ENCODE measurements at regions not wholly inside any gene's neighbourhood (a gene's known extent, or its start where the extent isn't known, plus 50 kb on each side); places are given as distances from the start of the nearest gene placed in this dataset.

DNA sequence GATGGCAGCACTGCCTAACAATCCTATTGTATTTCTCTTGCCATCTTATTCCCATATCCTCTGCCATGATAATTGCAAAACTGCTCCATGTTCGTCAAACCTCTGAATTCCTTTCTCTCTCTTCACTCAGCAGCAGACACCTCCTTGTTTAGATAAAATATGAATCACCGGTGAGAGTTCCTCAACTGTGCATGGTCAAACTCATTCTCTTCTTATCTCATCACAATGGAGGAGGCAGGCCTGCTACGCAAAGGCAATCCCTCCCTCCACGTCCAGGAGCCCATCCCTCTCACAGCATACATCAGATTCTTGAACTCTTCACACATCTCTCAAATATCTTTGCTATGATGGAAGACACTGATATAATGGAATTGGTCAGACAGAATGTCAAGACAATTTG, 90.1 kb upstream of the DAAM1 start:
- Mint-ChIP-seq H3K36me3 (no peaks in the 10 kb centered on the region), H3K27me3 (peaks cover 5 to 8% of the 10 kb centered on the region in 2 donors), H3K4me1 (no peaks in the 10 kb centered on the region), H3K4me3 (no peak overlapping the region), H3K9me3 (no peaks in the 10 kb centered on the region), H3K27ac (no peak overlapping the region)
- DNase-seq, result no peak
- ATAC-seq (replicated peaks), result no peak

DNA sequence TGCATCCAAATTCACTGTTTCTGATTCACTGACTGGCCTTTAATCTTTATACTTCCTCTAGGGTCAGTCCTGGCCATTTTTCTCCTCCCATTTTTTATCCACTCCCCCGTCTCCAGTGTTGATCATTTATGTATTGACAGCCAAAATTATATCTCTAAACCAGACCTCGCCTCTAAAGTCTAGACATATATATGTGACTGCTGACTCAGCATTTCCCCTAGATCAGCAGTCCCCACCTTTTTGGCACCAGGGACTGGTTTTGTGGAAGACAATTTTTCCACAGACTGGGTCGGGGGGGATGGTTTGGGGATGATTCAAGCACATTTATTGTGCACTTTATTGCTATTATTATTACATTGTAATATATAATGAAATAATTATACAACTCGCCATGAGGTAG, 88.3 kb upstream of the DAAM1 start:
- DNase-seq (no peak), ATAC-seq (replicated peaks) (no peak)
- Mint-ChIP-seq H3K4me3 (no peak overlapping the region), H3K4me1 (no peaks in the 10 kb centered on the region), H3K9me3 (no peaks in the 10 kb centered on the region), H3K36me3 (no peaks in the 10 kb centered on the region), H3K27ac (no peak overlapping the region), H3K27me3 (peaks cover 5 to 7% of the 10 kb centered on the region in 2 donors)

DNA sequence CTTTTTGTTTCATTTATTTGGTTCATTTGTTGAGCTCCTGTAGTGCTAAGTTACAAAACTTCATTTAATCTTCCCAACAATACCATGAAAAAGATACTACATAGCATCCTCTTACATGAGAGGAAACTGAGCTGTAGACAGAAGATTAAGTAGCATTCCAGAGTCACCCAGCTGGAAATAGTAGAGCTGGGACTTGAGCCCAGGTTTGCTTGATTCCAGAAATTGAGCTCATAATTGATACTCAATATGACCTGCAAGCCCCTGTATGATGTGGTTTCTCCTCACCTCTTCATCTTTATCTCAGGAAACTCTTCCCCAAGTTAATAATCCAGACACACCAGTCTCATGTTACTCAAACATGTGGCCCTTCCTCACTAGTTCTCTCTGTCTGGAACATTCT, 87.0 kb upstream of the DAAM1 start:
- Mint-ChIP-seq H3K36me3 (no peaks in the 10 kb centered on the region), H3K4me1 (peaks cover 0 to 1% of the 10 kb centered on the region in 2 donors), H3K27ac (no peak overlapping the region), H3K9me3 (peaks cover 0 to under 1% of the 10 kb centered on the region in 2 donors), H3K4me3 (no peak overlapping the region), H3K27me3 (peaks cover 5 to 8% of the 10 kb centered on the region in 2 donors)
- DNase-seq (no peak), ATAC-seq (replicated peaks) (no peak)

DNA sequence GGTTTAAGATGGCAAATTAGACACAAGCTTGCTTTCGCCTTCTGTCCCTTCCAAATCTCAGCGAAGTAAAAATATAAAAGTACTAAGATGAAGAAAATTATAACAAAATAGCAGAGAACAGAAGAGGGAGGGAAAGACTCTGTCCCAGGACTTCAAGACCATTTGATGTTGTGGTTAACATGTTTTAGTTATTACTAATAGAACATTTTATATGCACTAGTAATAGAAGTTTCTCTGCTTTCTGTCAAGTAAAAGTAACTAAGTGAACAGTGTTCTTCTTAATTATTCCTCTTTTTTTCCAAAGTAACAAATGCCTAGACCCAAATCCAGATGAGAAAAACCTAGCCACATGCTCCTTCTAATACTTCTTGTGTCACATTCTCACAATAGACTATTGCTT, 85.1 kb upstream of the DAAM1 start:
- peaks cover 0 to 8% of the 10 kb centered on the region in 2 donors for H3K9me3 Mint-ChIP-seq
- ATAC-seq (replicated peaks), result no peak

DNA sequence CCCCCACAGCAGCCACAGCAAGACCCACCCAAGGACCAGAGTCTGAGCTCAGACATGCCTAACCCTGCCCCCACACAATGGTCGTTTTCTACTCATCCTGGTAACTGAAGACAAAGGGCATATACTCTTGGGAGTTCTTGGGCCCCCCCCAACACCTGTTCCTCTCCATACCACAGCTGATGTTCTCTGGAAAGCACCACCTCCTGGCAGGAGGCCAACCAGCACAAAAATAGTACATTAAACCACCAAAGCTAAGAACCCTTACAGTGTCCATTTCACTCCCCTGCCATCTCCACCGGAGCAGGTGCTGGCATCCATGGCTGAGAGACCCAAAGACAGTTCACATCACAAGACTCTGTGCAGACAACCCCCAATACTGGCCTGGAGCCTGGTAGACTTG, 80.6 kb upstream of the DAAM1 start:
- peaks cover 6 to 21% of the 10 kb centered on the region in 2 donors for H3K4me1 Mint-ChIP-seq
- peaks cover 5 to 7% of the 10 kb centered on the region in 2 donors for H3K36me3 Mint-ChIP-seq
- ATAC-seq (replicated peaks) (peak; percentile 92 to 93), DNase-seq (peak; percentile 53)
- H3K27ac Mint-ChIP-seq, result peak overlapping the region; percentile 20
- peaks cover 0 to 8% of the 10 kb centered on the region in 2 donors for H3K9me3 Mint-ChIP-seq
- H3K27me3 Mint-ChIP-seq, result peaks cover 0 to 13% of the 10 kb centered on the region in 2 donors
- peak overlapping the region in 1 of 2 donors; percentile 22 for H3K4me3 Mint-ChIP-seq

More for the DNA sequence above, 85.1 kb upstream of the DAAM1 start:
- H3K4me3 Mint-ChIP-seq, result no peak overlapping the region
- peaks cover 5 to 14% of the 10 kb centered on the region in 2 donors for H3K27me3 Mint-ChIP-seq
- peaks cover 5 to 7% of the 10 kb centered on the region in 2 donors for H3K36me3 Mint-ChIP-seq
- H3K27ac Mint-ChIP-seq, result no peak overlapping the region
- DNase-seq, result no peak
- H3K4me1 Mint-ChIP-seq, result peaks cover 6 to 19% of the 10 kb centered on the region in 2 donors

DNA sequence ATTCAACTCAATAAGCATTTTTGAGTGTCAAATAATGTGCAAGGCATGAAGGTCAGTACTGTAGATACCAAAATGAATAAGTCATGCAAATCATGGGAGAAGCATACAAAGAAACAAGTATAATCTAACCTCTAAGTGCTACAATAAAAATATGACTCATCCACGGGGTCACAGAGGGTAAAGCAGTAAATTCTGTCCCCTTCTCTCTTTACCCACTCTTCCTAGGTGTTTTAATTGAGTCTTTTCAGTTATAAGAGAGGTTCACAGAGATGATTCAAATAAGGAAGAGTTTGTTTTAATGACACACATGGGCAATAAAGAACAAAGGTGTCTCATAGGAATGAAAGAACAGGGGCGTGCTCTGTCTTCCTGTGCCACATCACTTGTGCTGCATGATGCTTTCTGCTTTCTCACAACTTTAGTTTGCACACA, 71.5 kb upstream of the DAAM1 start:
- H3K27me3 Mint-ChIP-seq, result no peaks in the 10 kb centered on the region
- DNase-seq (no peak), ATAC-seq (replicated peaks) (no peak)
- H3K27ac Mint-ChIP-seq, result no peak overlapping the region
- no peaks in the 10 kb centered on the region for H3K36me3 Mint-ChIP-seq
- H3K4me3 Mint-ChIP-seq, result no peak overlapping the region
- H3K9me3 Mint-ChIP-seq, result no peaks in the 10 kb centered on the region
- H3K4me1 Mint-ChIP-seq, result no peaks in the 10 kb centered on the region

DNA sequence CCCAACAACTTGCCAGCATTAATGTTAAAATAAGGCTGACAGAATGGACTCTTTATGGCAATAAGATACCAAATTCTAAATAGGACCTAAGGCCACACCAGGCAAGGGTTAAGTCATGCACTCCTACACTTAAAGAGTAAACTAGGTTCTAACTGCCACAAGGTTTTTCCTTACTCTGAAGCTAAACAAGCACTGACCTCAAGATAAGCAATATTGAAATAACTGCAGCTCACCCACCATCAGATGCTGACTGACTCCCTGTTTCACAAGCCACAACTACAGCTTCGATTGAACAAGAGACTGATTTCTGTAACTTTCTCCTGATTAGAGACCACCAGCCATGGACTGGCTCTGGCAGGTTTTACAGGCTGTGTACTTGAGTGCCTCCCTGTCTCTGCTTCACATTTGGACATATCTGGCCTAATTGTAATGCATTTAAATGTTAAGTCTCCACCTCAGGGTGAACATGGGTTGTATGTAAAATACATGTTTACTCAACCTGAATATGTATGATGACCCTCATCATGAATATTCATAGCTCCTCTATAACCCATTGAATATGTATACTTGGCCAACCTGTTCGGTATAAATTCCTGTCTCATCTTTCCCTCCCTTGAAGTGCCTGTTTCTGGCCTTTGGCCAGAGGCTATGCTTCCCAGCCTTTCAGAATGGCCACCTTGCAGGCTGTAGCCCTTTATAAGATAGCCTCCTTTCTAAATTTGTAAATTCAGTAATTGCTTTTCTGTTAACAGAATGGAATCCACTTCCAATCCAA, 70.5 kb upstream of the DAAM1 start:
- Mint-ChIP-seq H3K4me3 (no peak overlapping the region), H3K36me3 (no peaks in the 10 kb centered on the region), H3K9me3 (no peaks in the 10 kb centered on the region), H3K4me1 (no peaks in the 10 kb centered on the region), H3K27me3 (no peaks in the 10 kb centered on the region), H3K27ac (no peak overlapping the region)
- ATAC-seq (replicated peaks) (no peak), DNase-seq (no peak)

DNA sequence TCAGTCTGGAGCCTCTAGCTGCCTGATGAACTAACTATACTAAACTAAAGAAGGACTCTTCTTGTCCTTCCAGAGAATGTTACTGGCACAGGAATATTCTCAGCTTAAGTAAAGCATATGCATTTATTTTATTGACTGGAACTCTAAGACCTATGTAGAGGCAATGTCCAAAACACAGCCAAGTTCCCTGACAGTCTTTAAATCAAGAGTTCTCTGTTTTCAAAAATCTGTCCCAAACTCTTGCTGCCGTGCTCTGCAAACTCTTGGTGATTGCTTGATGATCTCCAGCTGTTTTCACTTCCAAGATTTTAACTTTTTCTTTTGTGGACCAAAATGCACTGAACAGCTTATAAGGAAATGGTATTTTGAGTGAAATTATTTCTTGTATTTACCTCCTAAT, 67.5 kb upstream of the DAAM1 start:
- H3K27me3 Mint-ChIP-seq, result no peaks in the 10 kb centered on the region
- no peaks in the 10 kb centered on the region for H3K4me1 Mint-ChIP-seq
- no peak overlapping the region for H3K27ac Mint-ChIP-seq
- H3K4me3 Mint-ChIP-seq, result no peak overlapping the region
- DNase-seq (no peak), ATAC-seq (replicated peaks) (no peak)
- H3K36me3 Mint-ChIP-seq, result no peaks in the 10 kb centered on the region
- no peaks in the 10 kb centered on the region for H3K9me3 Mint-ChIP-seq

DNA sequence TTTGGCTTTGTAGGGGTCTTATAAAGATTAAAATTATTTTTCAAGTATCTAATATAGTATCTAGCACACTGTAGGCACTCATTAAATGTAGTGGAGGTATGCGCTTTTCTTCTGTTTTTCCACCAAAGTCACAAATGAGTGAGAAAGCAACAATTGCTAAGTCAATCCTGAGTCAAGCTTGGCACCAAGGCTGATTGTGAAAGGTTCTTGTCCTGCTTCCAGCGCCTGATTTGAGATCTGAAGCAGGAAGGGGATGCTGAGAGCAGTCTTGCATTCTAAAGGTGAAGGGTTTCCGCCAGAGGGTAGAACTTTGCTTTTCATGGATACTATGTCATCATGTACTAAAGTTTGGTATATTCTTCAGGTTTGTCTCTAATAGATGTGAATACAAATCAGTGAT, 64.9 kb upstream of the DAAM1 start:
- Mint-ChIP-seq H3K36me3 (no peaks in the 10 kb centered on the region), H3K27ac (no peak overlapping the region), H3K4me3 (no peak overlapping the region), H3K27me3 (no peaks in the 10 kb centered on the region), H3K9me3 (no peaks in the 10 kb centered on the region), H3K4me1 (no peaks in the 10 kb centered on the region)
- no peak for DNase-seq
- no peak for ATAC-seq (replicated peaks)

DNA sequence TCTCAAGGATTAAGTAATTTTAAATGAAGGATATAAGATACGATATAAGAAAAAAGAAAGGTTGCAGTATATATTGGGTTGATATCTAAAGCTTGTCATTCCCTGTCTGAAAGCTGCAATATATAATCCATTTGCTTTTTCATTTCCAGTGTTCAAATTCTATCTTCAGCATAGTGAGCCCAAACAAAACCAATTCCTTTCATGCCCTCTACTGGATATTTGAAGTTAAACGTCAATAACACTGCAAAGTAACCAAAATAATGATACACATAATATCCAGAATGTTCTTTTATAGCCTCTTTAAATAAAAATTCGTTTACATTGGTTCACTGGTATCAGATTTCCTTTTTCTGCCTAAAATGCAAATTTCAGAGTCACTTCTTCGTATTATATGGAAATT, 64.5 kb upstream of the DAAM1 start:
- no peaks in the 10 kb centered on the region for H3K9me3 Mint-ChIP-seq
- no peak for DNase-seq
- no peaks in the 10 kb centered on the region for H3K27me3 Mint-ChIP-seq
- H3K27ac Mint-ChIP-seq, result no peak overlapping the region
- no peaks in the 10 kb centered on the region for H3K4me1 Mint-ChIP-seq
- no peaks in the 10 kb centered on the region for H3K36me3 Mint-ChIP-seq
- H3K4me3 Mint-ChIP-seq, result no peak overlapping the region
- no peak for ATAC-seq (replicated peaks)

DNA sequence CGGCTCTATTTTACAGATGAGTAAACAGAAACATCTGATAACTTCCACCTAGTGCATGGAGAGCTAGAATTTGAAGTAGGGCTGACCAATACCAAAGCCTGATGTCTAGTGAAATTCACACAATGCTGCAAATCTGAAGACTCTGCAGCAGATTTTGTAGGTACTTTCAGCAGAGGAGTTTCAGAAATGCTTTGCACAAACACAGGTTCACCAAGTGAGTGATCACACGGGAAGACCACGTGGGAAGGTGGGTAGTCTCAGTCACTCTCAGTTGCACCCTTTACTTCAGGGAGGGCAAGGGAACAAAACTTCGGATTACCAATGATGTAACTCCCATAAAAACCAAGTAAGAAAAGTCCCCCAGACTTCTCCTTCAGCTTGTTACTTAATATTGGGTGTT, 63.3 kb upstream of the DAAM1 start:
- Mint-ChIP-seq H3K4me3 (no peak overlapping the region), H3K27me3 (no peaks in the 10 kb centered on the region), H3K27ac (no peak overlapping the region), H3K36me3 (no peaks in the 10 kb centered on the region), H3K9me3 (no peaks in the 10 kb centered on the region), H3K4me1 (no peaks in the 10 kb centered on the region)
- ATAC-seq (replicated peaks), result no peak
- no peak for DNase-seq

DNA sequence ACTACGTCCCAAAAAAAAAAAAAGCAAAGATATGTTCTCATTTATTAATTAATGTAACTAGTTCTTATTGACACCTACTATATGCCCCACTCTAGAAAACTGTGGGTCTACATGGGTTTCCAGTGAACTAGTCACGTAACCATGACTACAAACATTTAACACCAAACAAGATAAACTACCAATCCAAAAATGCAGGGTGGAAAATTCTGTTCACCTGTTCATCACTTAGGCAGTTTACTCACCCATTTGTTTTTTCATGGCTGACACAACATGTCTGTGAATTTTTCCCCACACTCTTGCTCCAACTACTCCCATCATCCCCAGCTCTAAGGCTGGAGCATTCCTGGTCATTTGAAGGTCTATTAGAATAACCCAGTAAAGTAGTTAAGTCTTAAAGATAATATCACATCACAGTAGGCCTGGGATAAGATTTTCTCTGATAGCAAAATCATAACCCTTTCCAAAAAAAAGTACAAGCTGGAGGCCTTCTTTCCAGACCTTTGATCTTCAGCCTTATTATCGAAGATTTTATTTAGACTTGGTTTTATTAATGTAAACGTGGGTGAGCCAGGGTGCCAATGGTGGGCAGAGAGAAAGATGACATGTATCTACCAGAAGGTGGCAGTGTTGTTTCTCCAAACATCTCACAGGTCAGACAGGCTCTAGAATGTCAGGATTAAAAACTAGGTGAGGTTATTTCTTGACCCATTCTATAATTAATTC, 61.6 kb upstream of the DAAM1 start:
- H3K27me3 Mint-ChIP-seq, result no peaks in the 10 kb centered on the region

DNA sequence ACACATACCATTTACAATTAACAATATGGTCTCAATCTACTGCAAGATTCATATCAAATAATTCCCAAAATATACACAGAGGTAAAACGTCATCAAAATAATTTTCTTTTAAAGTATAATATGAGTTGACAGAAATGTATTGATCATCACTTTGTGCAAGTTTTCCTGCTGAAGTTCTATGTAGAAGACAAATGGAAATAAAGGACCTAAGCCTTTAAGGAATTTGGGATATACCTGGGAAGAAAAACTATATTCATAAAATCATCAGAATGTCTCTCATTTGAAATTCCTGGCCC, 61.1 kb upstream of the DAAM1 start:
- no peak overlapping the region for H3K4me3 Mint-ChIP-seq
- no peak overlapping the region for H3K27ac Mint-ChIP-seq
- no peaks in the 10 kb centered on the region for H3K36me3 Mint-ChIP-seq
- DNase-seq (no peak), ATAC-seq (replicated peaks) (no peak)
- no peaks in the 10 kb centered on the region for H3K27me3 Mint-ChIP-seq
- no peaks in the 10 kb centered on the region for H3K9me3 Mint-ChIP-seq
- H3K4me1 Mint-ChIP-seq, result no peaks in the 10 kb centered on the region

More for the DNA sequence above, 61.6 kb upstream of the DAAM1 start:
- DNase-seq, result peak; percentile 11
- Mint-ChIP-seq H3K9me3 (no peaks in the 10 kb centered on the region), H3K27ac (no peak overlapping the region), H3K4me1 (no peaks in the 10 kb centered on the region), H3K36me3 (no peaks in the 10 kb centered on the region), H3K4me3 (no peak overlapping the region)
- peak; percentile 86 to 94 for ATAC-seq (replicated peaks)

DNA sequence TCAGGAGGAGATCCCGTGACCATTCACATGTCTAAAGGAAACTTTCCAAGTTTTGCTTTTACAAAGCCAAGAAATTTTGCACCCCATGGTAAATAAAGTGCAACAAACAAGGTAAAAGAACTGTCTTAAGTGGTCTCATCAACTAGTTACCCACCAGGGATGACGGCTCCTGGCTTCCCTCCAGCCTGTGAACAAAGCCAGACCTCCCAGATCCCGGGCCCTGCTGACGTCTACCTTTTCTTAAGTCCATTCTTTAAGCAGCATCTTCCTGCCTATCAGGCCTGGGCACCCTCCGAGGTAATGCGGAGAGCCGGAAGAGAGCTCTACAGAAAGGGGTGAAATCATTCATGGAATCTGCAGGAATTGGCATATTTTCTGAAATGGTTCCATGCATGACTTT, 58.0 kb upstream of the DAAM1 start:
- Mint-ChIP-seq H3K27me3 (peaks cover 3 to 5% of the 10 kb centered on the region in 2 donors), H3K4me1 (no peaks in the 10 kb centered on the region), H3K9me3 (no peaks in the 10 kb centered on the region), H3K36me3 (no peaks in the 10 kb centered on the region), H3K27ac (no peak overlapping the region), H3K4me3 (no peak overlapping the region)
- ATAC-seq (replicated peaks), result no peak
- no peak for DNase-seq
